Stimulated activated CD4-positive, alpha-beta T cell treated with anti-CD3 and anti-CD28 coated beads, Interleukin-1b, Interleukin-23, amount 100 ng/mL, for 4 hours (primary cell): ENCODE measurements at regions not wholly inside any gene's neighbourhood (a gene's known extent, or its start where the extent isn't known, plus 50 kb on each side); places are given as distances from the start of the nearest gene placed in this dataset.

Experiments used
- DNase-seq, 2 donors: peaks; one replicate each; pipeline ENCODE4 v3.0.0-alpha.2; 2020; ENCODE audit warnings: low read depth in 2 of 2

DNA sequence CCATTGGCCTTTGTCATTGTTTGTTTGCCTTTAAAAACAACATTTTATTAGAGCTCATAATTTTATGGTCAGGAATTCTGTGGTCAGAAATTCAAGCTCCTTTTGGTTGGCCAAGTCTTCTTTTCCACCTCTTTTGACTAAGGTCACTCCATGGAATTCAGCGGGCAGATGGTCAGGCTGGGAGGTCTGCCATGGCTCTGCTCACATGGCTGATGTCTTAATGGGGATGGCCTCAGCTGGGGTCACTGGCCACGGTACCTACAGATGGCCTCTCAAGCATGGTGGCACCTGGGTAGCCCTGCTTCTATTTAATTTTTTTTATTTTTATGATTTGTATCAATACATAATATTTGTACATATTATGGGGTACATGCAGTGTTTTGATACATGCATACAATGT lies 360.8 kb upstream of the MCTP2 start:
- DNase-seq: no peak

DNA sequence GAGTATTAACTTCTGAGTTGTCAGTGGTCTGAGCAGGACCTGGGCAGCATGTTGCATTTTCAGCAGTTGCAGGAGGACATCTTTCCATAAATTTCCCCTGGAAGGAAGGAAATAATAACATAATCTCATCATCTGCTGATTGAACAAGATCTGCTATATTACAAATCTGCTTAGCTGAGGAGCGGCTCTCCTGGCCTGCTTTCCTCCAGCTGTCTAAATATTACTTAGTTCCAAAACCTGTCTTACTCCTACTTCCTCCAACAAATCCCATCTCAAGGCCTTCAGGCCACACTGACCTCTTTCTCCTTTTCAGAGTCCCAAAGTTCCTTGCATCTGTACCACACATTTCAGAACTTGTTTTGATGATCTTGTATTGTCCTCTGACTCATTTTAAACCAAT lies 364.4 kb upstream of the MCTP2 start:
- no peak for DNase-seq

DNA sequence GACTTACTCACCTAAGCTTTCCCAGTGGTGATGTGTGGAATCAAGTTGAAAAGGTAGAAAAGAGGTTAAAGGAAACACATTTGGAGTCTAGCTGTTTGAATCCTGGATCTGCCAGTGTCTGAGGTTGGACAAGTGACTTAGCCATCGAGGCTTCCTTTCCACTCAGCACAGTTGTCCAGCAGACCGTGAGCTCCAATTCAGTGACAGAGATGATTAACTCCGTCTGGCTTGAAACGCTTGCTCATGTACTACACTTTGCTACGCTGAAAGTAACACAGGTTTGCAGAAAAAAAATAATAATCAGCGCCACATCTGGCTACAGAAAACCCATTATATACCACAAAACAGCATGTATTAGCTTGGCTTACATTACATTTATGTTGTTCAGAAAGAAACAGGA lies 364.9 kb upstream of the MCTP2 start:
- no peak for DNase-seq

DNA sequence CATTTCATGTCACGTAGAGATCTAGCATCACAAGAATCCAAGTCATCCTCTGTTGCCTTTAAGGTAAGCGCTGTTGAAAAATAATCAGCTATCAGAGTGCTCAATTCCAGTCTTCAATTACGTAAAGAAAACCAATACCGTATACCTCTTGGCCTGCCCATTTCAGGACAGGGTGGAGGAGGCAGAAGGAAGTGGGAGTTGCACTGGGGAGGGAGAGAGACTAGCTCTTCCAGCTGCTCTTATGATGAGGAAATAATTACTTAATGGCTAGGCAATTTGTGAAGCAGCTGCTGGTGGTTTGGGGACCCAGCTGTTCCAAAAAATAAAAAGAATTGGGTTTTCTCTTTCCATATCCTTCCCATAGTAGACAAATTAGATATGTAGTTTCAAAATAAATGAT lies 365.8 kb upstream of the MCTP2 start:
- no peak for DNase-seq

DNA sequence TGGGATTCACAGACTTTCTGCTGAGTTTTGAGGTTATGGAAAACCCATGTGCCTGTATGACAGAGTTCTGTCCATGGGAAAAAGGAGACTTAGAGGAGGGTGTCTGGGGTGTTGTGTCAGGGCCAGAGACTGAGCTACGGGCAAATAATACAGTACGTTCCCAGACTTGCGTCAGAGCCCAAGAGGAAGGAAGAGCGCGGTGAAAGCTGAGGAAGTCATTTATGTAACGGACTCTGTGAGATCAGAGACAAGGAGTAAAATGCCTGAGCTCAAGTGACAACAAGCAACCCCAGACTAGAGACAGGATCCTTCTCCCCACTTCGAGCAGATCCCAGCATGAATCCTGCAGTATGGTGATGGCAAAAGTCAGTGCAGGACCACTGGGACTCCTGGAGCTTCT lies 368.6 kb upstream of the MCTP2 start:
- no peak for DNase-seq

DNA sequence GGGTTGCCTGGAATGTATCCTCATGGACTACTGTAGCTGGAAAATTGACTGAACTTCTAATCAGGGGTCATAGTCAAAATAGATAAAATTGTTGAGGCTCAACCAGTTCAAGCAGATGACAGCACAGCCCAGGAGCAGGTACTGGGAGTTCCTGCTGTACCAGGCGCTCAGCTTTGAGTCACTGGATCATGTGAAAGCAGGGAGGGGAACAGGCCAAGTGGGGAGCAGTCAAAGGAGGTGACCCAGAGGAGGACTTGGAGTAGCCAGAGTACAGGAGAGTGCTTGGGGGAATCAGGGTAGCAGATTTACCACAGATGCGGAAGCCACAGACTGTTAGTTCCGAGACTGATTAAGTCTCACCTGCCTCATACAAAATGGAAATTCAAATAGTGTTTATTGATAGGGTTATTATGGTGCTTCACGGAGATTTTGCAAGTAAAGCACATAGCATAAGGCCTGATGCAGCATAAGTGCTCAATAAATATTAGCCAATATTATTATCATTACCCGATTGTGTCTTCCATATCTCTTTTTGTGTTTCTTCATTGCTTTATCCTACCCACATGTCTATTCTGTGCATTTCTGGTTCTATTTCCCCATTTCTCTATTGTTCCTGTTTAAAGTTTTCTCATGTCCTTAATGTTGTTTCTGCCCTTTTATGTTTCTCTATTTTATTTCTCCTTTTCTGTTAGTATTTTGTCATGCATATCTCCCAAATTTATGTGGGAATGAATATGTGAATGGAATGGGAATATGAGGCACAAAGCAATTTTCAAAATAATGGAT lies 369.2 kb upstream of the MCTP2 start:
- DNase-seq: no peak

- DNase-seq: no peak
Measured at GRCh38 chr15:93861413-93861812, 369.9 kb upstream of the MCTP2 start.

DNA sequence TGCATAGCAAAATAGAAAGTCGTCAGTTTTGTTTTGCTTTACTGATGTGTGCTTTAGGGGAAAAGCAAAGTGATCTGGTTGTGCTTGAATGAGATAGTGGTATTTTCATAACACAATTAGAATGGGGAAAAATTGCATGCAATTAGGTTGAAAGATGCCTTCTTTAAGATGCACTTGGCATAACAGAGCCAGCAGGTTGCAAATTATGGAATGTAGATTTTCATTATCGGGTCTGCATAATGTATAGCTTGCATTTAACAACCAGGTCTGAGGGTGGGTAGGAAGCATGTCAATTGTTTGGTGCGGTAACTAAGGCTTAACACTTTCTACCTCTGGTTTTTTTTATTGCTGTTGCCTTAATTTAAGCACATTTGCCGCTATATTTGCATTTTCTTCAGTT lies 370.7 kb upstream of the MCTP2 start:
- no peak for DNase-seq

DNA sequence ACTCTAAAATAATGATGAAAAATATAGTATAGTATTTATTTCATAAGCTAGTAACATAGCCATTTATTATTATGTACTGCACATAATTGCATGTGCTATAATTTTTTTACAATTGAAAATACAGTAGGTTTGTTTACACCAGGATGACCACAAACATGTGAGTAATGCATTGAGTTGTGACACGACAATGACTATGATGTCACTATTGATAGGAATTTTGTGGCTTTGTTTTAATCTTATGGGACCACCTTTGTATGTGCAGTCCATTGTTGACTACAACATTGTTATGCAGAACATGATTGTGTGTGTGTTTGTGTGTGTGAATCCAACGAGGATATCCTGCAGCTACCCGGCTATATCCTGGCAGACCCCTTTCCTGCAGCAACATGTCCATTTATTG lies 372.2 kb upstream of the MCTP2 start:
- no peak for DNase-seq

DNA sequence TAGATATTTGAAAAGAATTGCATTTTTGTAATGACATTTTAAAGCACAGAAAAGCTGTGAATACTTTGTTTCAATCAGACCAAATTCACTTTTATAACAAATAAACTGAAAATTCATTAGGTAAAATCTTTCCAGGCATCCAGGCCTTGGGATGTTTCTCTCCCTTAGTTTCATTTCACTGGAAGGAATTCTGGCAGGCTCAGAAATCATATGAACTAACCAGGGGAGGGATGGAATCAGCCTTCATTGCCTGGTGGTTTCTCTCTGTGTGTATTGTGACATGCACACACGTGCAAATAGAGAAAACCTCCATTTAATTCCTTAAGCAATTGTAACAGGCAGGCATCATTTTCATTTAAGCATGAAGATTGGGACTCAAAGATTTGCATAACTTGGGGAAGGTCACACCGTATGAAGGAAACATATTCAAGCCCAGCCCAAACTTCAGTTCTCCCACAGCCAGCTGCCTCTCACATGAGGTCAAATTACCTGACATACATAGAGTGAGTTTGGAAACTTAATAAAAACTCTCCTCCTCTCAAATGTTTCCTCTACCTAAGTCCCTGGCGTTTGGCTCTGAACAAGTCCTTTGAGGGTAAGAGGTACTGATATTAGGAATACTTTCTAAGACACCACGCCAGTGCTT lies 376.1 kb upstream of the MCTP2 start:
- no peak for DNase-seq

DNA sequence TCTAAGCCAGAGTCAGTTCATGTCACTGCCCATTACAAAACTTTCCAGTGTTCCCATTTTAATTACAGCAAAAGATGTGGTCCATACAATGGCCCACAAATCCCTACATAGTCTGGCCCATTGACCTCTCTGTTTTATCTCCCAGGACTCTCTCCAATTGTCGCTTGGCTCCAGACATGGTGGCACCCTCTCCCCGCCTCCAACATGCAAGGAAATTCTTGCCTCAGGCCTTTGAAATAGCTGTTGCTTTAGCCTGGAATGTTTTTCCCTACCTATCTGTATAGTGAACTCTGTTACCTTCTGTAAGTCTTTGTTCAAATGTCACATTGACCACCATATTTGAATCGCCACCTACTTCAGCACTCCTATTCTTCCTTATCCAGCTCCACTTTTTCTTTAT lies 377.3 kb upstream of the MCTP2 start:
- DNase-seq: no peak

DNA sequence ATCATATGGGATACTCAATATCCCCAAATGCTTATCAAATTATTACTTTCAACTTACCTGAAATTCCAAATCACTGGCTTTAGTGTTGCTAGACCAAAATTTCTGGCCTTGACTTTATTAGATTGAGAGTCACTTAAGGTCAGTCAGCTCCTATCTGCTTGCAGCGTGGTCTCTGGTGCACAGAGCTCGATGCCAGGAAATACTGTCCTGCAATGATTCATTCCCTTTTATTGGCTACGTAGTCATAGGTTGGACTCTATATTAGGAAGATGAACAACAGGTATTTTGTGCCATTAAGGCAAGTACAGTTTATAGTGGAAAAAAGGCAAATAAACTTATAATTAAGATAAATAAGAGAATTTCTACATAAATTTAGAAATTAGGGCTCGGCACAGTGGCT lies 378.6 kb upstream of the MCTP2 start:
- no peak for DNase-seq

- no peak for DNase-seq
Measured at GRCh38 chr15:93848490-93848889, 382.9 kb upstream of the MCTP2 start.

DNA sequence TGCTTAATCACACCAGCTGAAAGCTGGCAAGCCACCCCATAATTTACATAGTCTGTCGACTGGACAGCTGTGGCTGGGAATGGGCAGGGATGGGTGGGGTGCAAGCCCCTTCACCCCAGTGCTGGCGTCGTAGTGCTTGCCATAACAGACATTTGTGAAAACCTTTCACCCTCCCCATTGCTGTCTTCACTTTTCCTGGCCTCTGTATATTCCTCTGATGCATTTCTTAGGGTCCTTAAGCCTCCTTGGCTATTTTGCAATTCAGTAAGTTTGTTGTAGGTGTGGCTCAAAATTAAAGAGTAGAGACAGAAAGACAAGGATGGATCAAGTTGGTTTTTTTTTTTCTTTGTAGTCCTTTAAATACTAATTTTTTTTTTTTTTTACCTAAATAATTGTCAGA lies 383.3 kb upstream of the MCTP2 start:
- DNase-seq: no peak

DNA sequence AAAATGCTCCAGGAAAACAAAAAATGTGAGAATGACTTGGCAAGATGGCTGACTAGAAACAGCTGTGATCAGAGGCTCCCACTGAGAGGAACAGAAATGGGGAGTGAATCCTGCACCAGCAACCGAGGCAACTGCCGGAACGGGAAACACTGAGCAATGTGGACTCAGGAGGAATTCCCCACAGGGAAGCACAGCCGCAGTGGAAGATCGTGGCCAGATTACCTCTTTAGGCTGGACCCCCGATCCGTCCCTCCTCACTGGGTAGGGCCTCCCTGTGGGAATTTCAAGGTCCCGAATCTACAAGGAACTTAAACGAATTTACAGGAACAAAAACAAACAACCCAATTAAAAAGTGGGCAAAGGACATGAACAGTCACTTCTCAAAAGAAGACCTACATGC lies 385.2 kb upstream of the MCTP2 start:
- no peak for DNase-seq

GRCh38 chr15:93837450-93837849 lies 393.9 kb upstream of the MCTP2 start:
- DNase-seq: no peak

DNA sequence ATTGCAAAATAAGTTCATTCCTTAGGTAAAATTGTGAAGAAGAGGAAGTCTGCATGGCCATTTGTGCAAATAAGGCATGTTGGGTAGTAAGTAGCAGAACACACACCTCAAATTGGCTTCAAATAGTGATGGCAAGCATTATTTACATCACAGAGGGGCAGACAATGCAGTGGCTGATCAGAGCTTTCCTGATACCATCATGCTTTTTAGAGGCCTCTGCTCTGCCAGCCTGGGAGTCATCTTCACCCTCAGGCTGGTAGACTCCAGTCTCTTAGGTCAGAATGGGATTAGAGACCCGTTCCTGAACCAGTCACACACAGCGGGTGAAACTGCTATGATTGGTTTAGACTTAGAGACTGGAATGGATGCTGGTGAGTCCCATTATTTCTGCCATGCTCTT lies 396.0 kb upstream of the MCTP2 start:
- DNase-seq: no peak

- DNase-seq: no peak
Measured at GRCh38 chr15:93831641-93832040, 399.7 kb upstream of the MCTP2 start.

GRCh38 chr15:93830221-93831080 lies 400.9 kb upstream of the MCTP2 start:
- no peak for DNase-seq

- DNase-seq: no peak
Measured at GRCh38 chr15:93829115-93829870, 402.1 kb upstream of the MCTP2 start.

DNA sequence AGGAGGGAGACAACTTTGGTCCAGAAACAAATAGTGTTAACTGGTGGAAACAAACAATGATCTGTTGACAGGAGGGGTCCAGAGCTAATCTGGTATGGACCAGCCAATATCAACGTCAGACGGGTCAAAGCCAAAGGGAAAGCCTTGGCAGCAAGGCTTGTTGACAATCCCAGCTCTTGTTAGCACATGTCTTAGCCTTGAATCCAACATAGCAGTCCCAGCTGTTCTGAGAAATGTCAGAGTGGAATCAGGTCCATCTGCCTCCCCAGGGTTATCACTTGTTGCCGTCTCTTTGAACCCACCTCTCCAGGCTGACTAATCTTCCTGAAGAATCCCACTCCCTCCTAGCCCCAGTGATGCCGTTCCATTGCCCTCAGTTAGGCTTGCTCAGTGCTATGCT lies 404.6 kb upstream of the MCTP2 start:
- no peak for DNase-seq

DNA sequence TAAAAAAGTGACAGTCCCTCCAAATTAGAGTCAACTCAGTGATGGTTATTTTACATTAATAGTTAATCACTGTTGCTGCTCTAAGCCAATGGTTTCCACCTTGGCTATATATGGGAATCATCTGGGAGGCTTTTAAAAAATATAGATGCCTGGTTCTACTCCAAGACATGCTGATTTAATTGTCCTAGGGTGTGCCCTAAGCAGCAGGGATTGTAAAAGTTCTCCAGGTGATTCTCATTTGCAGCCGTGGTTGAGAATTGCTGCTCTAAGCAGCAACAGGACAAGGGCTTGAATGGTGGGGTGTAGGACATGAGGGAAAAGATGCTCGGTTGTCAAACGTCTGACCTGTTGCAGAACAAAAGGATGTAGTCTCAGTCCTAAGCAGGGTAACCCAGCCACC lies 405.1 kb upstream of the MCTP2 start:
- DNase-seq: no peak
